SKM-1 (cell line): ENCODE measurements at regions not wholly inside any gene's neighbourhood (a gene's known extent, or its start where the extent isn't known, plus 50 kb on each side); places are given as distances from the start of the nearest gene placed in this dataset.
"Not testable (repeated sequence)": the region's sequence is repeated elsewhere in the genome, so short reads cannot be mapped to it uniquely, and the experiment has no call there.

Experiments used
- DNase-seq: peaks from one replicate; lab custom pipeline; 2025; ENCODE audit not compliant: unreplicated experiment; lab: John Stamatoyannopoulos, UW

DNA sequence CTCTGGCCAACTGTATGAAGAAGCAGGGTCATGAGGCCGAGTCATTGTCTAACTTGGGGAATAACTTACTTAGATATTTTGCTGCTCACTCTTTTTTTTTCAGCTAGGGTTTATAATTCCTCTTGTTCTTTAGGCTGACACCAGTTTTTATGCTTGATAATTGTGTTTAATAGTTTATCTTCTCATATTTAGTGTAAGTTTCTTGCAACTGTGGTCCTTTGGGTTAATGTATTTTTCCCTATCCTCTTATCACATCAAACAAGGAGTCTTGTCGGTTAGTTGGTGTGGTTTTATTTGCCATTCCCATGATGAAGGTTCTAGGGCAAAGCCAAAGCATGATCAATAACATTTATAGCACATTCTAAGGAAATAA, 204.6 kb downstream of the NUFIP1 start:
- no peak for DNase-seq

DNA sequence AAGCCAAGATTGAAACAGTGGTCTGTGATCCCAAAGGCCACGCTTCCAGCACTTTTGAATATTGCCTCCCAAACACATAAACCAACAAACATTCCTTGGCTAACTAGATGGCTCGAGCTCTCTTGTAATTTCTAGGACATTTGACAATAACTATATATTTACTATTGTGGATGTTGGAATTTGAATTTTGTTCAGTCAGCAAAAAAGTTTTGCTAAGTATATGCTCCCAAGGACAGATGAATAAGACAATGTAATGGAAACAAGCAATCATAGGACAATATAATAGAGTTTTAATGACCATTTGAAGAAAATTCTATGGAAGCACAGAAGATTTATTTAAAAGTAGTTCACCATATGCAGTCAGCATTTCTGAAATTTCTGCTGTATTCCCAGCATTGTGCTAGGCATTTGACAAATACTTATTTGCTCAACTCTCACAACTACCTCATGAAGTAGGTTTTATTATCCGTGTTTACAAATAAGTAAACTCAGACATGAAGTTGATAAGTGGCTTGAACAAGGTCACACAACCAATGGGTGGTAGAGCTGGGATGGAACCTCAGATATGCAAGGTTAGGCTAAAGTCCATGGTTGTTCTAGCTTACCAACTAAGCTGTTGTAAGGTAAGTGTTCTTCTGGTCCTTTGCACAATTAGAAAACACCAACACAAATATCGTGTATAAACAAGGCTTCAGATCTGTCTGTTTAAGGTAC, 205.1 kb downstream of the NUFIP1 start:
- no peak for DNase-seq

- DNase-seq, result no peak
Observed at GRCh38 chr13:44780591-44781280, 204.6 kb upstream of the TSC22D1 start.

DNA sequence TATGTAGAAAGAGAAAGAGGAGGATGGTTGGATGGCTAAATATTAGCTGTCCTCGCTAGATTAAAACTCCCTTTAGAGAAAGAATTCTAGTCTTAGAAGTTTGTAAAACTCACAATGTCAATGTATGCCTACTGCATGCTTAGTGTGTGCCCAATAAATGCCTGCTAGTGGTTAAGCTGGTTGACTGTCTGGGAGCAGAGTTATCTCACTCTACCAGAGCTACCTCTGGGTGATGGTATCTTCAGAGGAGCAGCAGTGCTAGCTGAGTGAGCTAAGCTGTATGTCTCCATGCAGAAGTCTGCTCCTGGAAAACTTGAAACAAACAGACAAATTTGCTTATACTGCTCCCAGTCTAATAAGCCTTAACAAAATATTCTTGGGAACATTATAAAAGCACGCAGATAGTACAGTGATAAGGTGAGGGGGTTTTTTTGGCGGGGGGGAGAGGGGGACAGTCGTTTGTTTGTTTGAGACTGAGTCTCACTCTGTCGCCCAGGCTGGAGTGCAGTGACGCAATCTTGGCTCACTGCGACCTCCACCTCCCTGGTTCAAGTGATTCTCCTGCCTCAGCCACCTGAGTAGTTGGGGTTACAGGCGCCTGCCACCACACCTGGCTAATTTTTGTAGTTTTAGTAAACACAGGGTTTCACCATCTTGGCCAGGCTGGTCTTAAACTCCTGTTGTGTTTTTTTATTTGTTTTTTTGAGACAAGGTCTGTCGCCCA, 202.8 kb upstream of the TSC22D1 start:
- DNase-seq, result no peak

- not testable (repeated sequence) for DNase-seq
Observed at GRCh38 chr13:44775290-44775689, 199.2 kb upstream of the TSC22D1 start.

GRCh38 chr13:44770951-44771350, 194.8 kb upstream of the TSC22D1 start:
- DNase-seq, result no peak

GRCh38 chr13:44769686-44770085, 193.6 kb upstream of the TSC22D1 start:
- DNase-seq, result no peak

- DNase-seq, result no peak
Observed at GRCh38 chr13:44768775-44769581, 192.8 kb upstream of the TSC22D1 start.

GRCh38 chr13:44768239-44768638, 192.1 kb upstream of the TSC22D1 start:
- DNase-seq, result no peak

DNA sequence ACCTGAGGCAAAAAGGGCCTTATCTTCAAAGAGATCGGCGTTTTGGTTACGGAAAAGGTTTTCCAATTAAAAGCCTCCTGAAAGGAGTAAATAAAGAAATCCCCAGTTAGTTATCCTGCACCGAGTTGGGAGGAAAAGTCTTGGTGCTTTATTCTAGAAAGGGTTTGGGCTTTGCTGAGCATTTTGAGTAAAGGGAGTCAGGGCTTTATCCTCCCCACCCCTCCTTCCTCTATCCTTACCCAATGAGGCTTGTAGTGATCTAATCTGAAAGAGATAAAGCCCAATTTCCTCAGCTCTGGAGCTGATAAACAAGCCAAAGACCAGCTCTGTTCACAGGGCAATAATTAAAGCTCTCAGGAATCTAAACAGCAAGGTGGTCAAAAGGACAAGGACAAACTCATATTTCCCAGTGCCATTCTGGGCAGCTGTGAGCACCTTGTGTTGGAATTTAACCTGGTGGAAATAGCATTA, 188.9 kb upstream of the TSC22D1 start:
- no peak for DNase-seq

- no peak for DNase-seq
Observed at GRCh38 chr13:44764302-44764692, 188.2 kb upstream of the TSC22D1 start.

DNA sequence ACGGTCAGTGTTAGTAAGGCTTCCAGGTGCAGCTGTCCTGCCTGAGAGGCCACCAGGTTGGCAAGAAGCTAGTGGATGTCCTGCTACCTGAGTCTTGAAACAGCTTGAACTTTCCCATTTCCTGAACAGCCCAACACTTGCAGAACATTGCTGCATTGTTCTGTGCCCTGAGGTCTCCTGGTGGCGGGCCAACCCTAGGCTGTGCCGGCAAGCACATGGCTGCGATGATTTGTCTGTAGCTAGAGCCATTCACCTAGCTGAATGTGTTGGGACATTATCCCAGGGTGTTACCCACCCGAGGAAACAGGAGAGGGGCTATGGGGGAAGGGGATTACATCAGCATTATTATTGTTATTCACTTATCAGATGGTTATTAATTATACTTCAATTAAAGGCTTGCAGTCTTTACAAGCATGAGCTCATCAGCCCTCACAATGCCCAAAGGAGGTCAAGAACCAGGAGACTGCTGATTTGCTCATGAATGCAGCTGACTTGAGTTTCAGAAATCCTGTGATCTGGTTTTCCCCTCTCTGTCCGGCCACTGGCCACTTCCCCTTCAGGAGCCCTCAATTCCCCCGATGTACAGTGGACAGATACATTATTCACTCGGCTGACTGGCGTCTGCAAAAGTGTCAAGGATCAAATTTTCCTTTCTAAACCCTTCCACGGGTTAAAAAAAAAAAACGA, 187.6 kb upstream of the TSC22D1 start:
- no peak for DNase-seq

GRCh38 chr13:44762911-44763310, 186.8 kb upstream of the TSC22D1 start:
- no peak for DNase-seq

- DNase-seq, result no peak
Observed at GRCh38 chr13:44760434-44760833, 184.3 kb upstream of the TSC22D1 start.

GRCh38 chr13:44759384-44760360, 183.5 kb upstream of the TSC22D1 start:
- DNase-seq, result no peak

GRCh38 chr13:44758630-44759383, 182.7 kb upstream of the TSC22D1 start:
- no peak for DNase-seq

DNA sequence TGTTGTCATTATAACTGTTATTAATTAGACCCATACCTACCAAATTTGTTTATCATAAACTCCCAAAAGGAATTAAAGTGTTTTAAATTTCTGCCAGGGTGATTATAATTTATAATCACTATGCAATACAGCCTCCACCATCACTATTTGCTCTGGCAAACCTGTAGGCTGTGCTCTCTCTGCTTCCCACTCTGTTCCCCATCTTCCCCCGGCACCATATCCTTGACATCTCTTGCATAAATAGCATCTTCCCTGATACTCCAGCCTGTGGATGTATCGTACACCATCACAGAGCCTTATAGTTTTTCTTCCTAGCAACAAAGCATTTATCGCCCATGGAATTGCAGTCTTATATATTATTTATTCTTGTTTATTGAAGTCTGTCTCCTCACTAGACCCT, 181.5 kb upstream of the TSC22D1 start:
- DNase-seq, result no peak

DNA sequence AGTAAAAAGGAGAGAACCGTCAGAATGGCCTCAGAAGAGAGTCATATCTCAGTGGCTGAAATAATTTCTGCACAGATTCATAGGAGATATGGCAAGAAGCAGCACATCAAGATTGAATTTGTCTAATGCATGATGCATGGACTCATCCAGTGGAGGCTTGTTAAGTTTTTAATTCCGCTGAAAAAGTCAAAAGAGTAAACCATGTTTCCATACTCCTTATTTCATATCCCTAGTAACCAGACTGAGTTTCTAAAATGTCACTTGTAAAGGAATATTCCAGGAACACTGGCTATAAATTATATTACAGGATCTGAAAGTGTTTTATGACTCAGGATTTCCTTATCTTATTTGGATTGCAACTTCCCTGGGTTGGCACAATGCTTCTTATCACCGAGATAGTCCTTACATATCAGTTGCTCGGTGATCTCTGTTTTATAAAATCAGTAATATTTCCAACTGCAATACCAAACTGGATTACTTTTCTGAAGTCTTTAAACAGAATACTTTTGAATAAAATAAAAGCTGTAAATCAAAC, 180.2 kb upstream of the TSC22D1 start:
- no peak for DNase-seq
